ENCODE measurements at regions not wholly inside any gene's neighbourhood (a gene's known extent, or its start where the extent isn't known, plus 50 kb on each side); places are given as distances from the start of the nearest gene placed in this dataset.

GRCh38 chr14:58755031-58755925 lies 117.5 kb downstream of the DACT1 start:
- intact Hi-C loops (cut with DNase I): loop anchor here (10.0 kb wide), 1 partner anchor 50 kb away; no protein-coding TSS in a partner anchor

GRCh38 chr14:58760121-58760520 lies 122.4 kb downstream of the DACT1 start:
- no peaks in the 10 kb centered on the region for H3K36me3 ChIP-seq
- no peak overlapping the region for H3K4me3 ChIP-seq
- TF ChIP-seq POLR2AphosphoS5 (IDR thresholded peaks at IDR 0.05; ENCODE audit: insufficient read depth in 1 of 2, low read depth in 1 of 2): no peak
- no peak for TF ChIP-seq CTCF (IDR thresholded peaks at IDR 0.05)
- no peak for TF ChIP-seq POLR2A (IDR thresholded peaks at IDR 0.05)
- no peaks in the 10 kb centered on the region for H3K9me3 ChIP-seq
- H3K4me1 ChIP-seq: no peaks in the 10 kb centered on the region
- H3K27ac ChIP-seq: no peak overlapping the region
- intact Hi-C loops (cut with DNase I): no loop called here
- no peak for DNase-seq (ENCODE audit: extremely low spot score in 2 of 2)
- H3K27me3 ChIP-seq: no peaks in the 10 kb centered on the region

More at GRCh38 chr14:58755031-58755925, 117.5 kb downstream of the DACT1 start:
- H3K9me3 ChIP-seq: no peaks in the 10 kb centered on the region
- no peak for DNase-seq (ENCODE audit: extremely low spot score in 2 of 2)
- TF ChIP-seq POLR2AphosphoS5 (IDR thresholded peaks at IDR 0.05; ENCODE audit: insufficient read depth in 1 of 2, low read depth in 1 of 2) (no peak), POLR2A (IDR thresholded peaks at IDR 0.05) (no peak), CTCF (IDR thresholded peaks at IDR 0.05) (no peak)
- H3K27ac ChIP-seq: no peak overlapping the region
- no peaks in the 10 kb centered on the region for H3K36me3 ChIP-seq
- H3K4me3 ChIP-seq: no peak overlapping the region
- no peaks in the 10 kb centered on the region for H3K27me3 ChIP-seq
- peaks cover 19% of the 10 kb centered on the region for H3K4me1 ChIP-seq

GRCh38 chr14:58762629-58763028 lies 124.9 kb downstream of the DACT1 start:
- H3K4me1 ChIP-seq: no peaks in the 10 kb centered on the region
- no peaks in the 10 kb centered on the region for H3K9me3 ChIP-seq
- H3K36me3 ChIP-seq: no peaks in the 10 kb centered on the region
- DNase-seq (ENCODE audit: extremely low spot score in 2 of 2): no peak
- no peak overlapping the region for H3K4me3 ChIP-seq
- intact Hi-C loops (cut with DNase I): no loop called here
- TF ChIP-seq CTCF (IDR thresholded peaks at IDR 0.05) (no peak), POLR2AphosphoS5 (IDR thresholded peaks at IDR 0.05; ENCODE audit: insufficient read depth in 1 of 2, low read depth in 1 of 2) (no peak), POLR2A (IDR thresholded peaks at IDR 0.05) (no peak)
- H3K27me3 ChIP-seq: no peaks in the 10 kb centered on the region
- no peak overlapping the region for H3K27ac ChIP-seq

GRCh38 chr14:58763210-58763609 lies 125.4 kb downstream of the DACT1 start:
- DNase-seq (ENCODE audit: extremely low spot score in 2 of 2): no peak
- TF ChIP-seq POLR2A (IDR thresholded peaks at IDR 0.05) (no peak), CTCF (IDR thresholded peaks at IDR 0.05) (no peak), POLR2AphosphoS5 (IDR thresholded peaks at IDR 0.05; ENCODE audit: insufficient read depth in 1 of 2, low read depth in 1 of 2) (no peak)
- Histone ChIP-seq H3K4me3 (no peak overlapping the region), H3K27ac (no peak overlapping the region), H3K9me3 (no peaks in the 10 kb centered on the region), H3K36me3 (no peaks in the 10 kb centered on the region), H3K4me1 (no peaks in the 10 kb centered on the region), H3K27me3 (no peaks in the 10 kb centered on the region)
- intact Hi-C loops (cut with DNase I): no loop called here

- no peaks in the 10 kb centered on the region for H3K4me1 ChIP-seq
- DNase-seq (ENCODE audit: extremely low spot score in 2 of 2): no peak
- intact Hi-C loops (cut with DNase I): no loop called here
- no peak overlapping the region for H3K27ac ChIP-seq
- H3K27me3 ChIP-seq: no peaks in the 10 kb centered on the region
- no peaks in the 10 kb centered on the region for H3K36me3 ChIP-seq
- TF ChIP-seq CTCF (IDR thresholded peaks at IDR 0.05): no peak
- TF ChIP-seq POLR2AphosphoS5 (IDR thresholded peaks at IDR 0.05; ENCODE audit: insufficient read depth in 1 of 2, low read depth in 1 of 2): no peak
- TF ChIP-seq POLR2A (IDR thresholded peaks at IDR 0.05): no peak
- no peaks in the 10 kb centered on the region for H3K9me3 ChIP-seq
- H3K4me3 ChIP-seq: no peak overlapping the region
Measured at GRCh38 chr14:58765418-58765831, 127.7 kb downstream of the DACT1 start.

Data from vagina (tissue), 2 donors.